Lower leg skin (tissue), 3 donors: ENCODE measurements at regions not wholly inside any gene's neighbourhood (a gene's known extent, or its start where the extent isn't known, plus 50 kb on each side); places are given as distances from the start of the nearest gene placed in this dataset.

Experiments
- POLR2A ChIP-seq, 2 donors: fragments of 450-650 bp; IDR thresholded peaks; one replicate each; pipeline ENCODE4 v1.6.1; 2016 to 2017; ENCODE audit warnings: antibody characterized with exemption in 2 of 2, mild to moderate bottlenecking in 1 of 2, moderate library complexity in 1 of 2
- TF ChIP-seq, protein P1 (sequence below), 3 donors: fragments of 450-650 bp; IDR thresholded peaks; one replicate each; pipeline ENCODE4 v1.5.1; 2016; ENCODE audit warnings: antibody characterized with exemption in 3 of 3, mild to moderate bottlenecking in 3 of 3, moderate library complexity in 2 of 3

DNA sequence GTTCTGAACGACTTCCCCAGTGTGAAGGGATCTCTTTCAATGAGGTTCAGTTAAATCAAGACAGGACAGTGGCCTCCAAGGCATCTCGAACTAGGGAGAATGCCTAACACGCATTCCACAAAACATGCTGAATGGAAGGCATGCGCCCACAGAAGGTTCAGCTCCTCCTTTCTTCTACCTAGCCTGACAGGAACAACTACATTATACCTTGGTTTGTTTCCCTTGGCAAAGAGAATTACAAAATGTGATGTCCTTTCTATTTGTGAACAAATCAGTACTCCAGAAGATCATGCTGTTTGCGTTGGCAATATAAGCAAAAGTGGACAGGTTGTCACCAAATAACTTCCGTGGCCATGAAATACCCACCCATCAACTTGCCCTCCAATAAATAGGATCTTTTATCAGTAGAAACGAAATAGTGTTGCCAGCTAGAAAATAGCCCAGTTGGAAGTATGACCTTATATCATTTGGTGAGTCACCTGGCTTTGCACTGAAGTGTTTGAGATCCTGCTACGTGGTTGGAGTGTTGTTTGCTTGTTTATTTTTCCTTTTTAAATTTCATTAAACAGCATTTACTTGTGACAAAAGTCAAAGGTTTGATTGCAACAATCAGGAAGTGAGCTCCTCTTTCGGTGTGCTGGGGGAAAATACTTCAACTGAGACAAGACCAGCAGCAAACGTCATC is 117.0 kb upstream of the FAM204A start:
- TF ChIP-seq, protein P1, sequence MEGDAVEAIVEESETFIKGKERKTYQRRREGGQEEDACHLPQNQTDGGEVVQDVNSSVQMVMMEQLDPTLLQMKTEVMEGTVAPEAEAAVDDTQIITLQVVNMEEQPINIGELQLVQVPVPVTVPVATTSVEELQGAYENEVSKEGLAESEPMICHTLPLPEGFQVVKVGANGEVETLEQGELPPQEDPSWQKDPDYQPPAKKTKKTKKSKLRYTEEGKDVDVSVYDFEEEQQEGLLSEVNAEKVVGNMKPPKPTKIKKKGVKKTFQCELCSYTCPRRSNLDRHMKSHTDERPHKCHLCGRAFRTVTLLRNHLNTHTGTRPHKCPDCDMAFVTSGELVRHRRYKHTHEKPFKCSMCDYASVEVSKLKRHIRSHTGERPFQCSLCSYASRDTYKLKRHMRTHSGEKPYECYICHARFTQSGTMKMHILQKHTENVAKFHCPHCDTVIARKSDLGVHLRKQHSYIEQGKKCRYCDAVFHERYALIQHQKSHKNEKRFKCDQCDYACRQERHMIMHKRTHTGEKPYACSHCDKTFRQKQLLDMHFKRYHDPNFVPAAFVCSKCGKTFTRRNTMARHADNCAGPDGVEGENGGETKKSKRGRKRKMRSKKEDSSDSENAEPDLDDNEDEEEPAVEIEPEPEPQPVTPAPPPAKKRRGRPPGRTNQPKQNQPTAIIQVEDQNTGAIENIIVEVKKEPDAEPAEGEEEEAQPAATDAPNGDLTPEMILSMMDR (IDR thresholded peaks at IDR 0.05): no peak
- TF ChIP-seq POLR2A (IDR thresholded peaks at IDR 0.05): no peak
